Mucosa of gallbladder (tissue), 1 donor: ENCODE measurements at regions not wholly inside any gene's neighbourhood (a gene's known extent, or its start where the extent isn't known, plus 50 kb on each side); places are given as distances from the start of the nearest gene placed in this dataset.

ENCODE experiments used
- DNase-seq: peaks from one replicate; pipeline ENCODE4 v3.0.0-alpha.2; 2020; ENCODE audit warnings: low spot score
- donor health status: DM: no; HTN: no; CAD: no.

GRCh38 chr13:93140912-93141311 is 85.7 kb upstream of the GPC6 start:
- no peak for DNase-seq

DNA sequence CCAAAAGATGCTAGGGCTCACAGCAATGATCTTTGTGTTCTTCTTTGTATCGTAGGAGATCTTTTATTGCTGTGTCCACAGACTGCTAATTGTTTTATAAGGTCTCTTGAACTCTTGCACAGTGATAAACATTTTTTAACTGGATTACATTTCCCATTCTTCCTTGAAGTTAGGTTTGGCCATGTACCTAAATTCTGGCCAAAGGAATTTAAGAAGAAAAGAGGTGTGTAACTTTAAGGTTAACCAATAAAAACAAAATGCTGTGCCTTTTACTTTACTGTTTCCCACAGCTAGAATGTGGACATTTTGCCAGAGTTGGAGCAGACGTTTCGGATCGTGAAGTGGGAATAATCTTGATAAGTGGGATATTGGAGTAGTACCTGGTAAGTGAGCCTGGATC is 82.6 kb upstream of the GPC6 start:
- no peak for DNase-seq

DNA sequence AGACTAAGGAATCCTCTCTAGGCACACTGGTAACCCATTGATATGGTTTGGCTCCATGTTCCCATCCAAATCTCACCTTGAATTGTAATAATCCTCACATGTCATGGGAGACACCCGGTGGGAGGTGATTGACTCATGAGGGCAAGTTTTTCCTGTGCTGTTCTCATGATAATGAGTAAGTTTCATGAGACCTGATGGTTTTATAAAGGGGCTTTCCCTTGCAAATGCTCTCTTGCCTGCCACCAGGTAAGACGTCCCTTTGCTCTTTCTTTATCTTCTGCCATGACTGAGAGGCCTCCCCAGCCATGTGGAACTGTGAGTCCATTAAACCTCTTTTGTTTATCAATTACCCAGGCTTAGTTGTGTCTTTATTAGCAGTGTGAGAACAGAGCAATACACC is 81.4 kb upstream of the GPC6 start:
- no peak for DNase-seq

DNA sequence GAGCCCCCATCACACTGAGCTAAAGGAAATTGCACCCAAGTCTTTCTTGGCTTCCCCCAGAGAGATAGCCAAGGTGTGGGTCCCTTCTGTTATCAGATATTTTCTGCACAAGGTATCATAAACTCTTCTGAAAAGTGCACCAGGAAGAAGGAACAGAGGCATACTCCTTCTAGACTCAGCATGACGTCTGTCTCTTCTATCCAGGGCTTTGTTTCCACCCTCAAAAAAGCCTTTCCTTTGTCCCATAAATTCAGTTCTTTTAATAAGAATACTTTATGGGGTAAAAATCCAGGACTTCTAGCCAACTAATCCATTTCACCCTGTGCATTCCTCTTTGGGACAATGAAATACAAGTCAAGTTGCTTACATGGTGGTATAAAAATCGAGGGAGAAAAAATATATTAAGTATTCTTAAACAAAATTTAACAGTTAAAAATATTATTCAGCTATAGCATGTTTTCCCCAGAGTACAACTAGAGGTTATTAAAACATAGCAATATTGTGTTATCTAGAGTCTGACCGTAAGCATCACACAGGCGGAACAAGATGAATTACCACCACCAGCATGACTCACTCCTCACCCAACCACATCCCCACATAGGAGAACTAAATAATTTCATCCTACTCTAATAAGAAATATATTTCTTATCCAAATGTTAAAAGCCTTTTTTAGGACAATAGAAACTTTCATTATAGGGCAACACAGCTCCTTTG is 79.9 kb upstream of the GPC6 start:
- DNase-seq = no peak

DNA sequence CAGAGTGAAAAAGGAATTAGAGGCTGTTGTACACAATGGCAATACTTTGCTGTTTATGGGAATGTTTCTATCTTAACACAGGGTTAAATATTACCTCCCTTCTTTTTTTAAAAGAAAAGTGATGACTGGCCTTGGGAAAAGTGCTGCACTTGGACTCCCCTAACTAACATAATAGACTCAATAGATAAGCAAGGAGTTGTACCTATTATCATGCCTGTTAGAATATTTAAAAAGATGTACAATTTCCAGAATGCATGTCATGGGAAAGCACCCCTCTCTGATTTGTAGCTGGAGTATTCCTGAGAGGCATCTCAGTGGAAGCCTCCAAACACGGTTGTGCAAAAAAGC is 79.3 kb upstream of the GPC6 start:
- DNase-seq = no peak

- DNase-seq = no peak
Measured at GRCh38 chr13:93147946-93148345, 78.7 kb upstream of the GPC6 start.

- no peak for DNase-seq
Measured at GRCh38 chr13:93151277-93151676, 75.3 kb upstream of the GPC6 start.

GRCh38 chr13:93158565-93158964 is 68.0 kb upstream of the GPC6 start:
- no peak for DNase-seq

GRCh38 chr13:93169980-93170379 is 56.6 kb upstream of the GPC6 start:
- no peak for DNase-seq

DNA sequence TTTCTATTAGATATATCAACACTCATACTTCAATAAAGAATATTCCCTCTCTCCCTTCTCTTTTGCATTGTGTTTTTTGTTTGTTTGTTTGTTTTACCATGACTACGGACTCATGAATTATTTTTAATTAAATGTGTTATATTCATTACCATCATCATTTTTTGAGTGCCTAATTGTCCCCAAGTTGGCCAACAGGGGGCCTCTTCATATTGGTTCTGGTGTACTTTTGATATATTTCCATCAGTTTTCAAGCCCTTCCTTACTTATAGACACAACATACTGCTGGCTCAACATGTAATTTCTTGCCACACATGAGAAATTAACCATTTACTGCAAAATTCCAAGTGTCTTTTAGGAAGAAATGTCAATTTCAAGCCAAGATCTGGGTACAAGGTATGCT is 54.5 kb upstream of the GPC6 start:
- no peak for DNase-seq

GRCh38 chr13:93173654-93174053 is 53.0 kb upstream of the GPC6 start:
- no peak for DNase-seq

DNA sequence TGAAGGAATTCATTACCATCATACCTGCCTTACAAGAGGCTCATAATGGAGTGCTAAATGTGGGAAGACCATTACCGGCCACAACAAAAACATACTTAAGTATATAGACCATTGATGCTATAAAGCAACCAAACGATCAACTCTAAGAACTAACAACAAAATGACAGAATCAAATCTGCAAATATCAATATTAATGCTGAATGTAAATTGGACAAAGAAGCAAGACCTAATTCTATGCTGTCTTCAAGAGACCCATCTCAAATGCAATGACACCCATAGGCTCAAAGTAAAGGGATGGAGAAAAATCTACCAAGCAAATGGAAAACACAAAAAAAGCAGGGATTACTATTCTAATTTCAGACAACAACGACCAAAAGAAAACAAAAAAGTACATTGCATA is 52.3 kb upstream of the GPC6 start:
- DNase-seq = no peak
